Gastrocnemius medialis (tissue), 4 donors: ENCODE measurements at regions not wholly inside any gene's neighbourhood (a gene's known extent, or its start where the extent isn't known, plus 50 kb on each side); places are given as distances from the start of the nearest gene placed in this dataset.

Source experiments
- CTCF ChIP-seq, 5 experiments: fragments of 450-650 bp in 3 of 5; fragments of 200-600 bp in 2 of 5; sonication (generic) in 2 of 5; IDR thresholded peaks in 4 of 5; conservative IDR thresholded peaks in 1 of 5; 1 replicate in 4 of 5; 2 replicates in 1 of 5; pipeline ENCODE4 v1.5.1; 2016 to 2019; ENCODE audit warnings: antibody characterized with exemption in 5 of 5, mild to moderate bottlenecking in 3 of 5, moderate library complexity in 3 of 5
- POLR2A ChIP-seq, 2 donors: fragments of 450-650 bp; IDR thresholded peaks; one replicate each; pipeline ENCODE4 v1.6.1; 2017; ENCODE audit warnings: antibody characterized with exemption in 2 of 2, mild to moderate bottlenecking in 2 of 2, moderate library complexity in 2 of 2

- TF ChIP-seq CTCF (IDR thresholded peaks at IDR 0.05 in 4 of 5, conservative IDR thresholded peaks at IDR 0.05 in 1 of 5) (no peak), POLR2A (IDR thresholded peaks at IDR 0.05) (no peak)
Measured at GRCh38 chr3:30076899-30077298, 529.5 kb upstream of the TGFBR2 start.
